ENCODE measurements at regions not wholly inside any gene's neighbourhood (a gene's known extent, or its start where the extent isn't known, plus 50 kb on each side); places are given as distances from the start of the nearest gene placed in this dataset.

- H3K4me1 ChIP-seq (ENCODE audit: insufficient read depth), result no peaks in the 10 kb centered on the region
- no peak overlapping the region for H3K9ac ChIP-seq
- DNase-seq, result no peak
- H2AFZ ChIP-seq, result no peak overlapping the region
- H3K9me3 ChIP-seq (ENCODE audit: low read depth), result no peaks in the 10 kb centered on the region
- in situ Hi-C loops (cut with MboI), result no loop called here
- no peaks in the 10 kb centered on the region for H3K27me3 ChIP-seq (replicated peaks; ENCODE audit: insufficient read depth)
- no peaks in the 10 kb centered on the region for H4K20me1 ChIP-seq (ENCODE audit: insufficient read depth)
- H3K27ac ChIP-seq, result no peak overlapping the region
- H3K36me3 ChIP-seq (ENCODE audit: low read depth), result no peaks in the 10 kb centered on the region
- 74 to 93% methylated on average over 1 of the region's 1 CpG for WGBS, 2 experiments (ENCODE audit: low coverage in 1 of 2, low lambda C conversion rate in 2 of 2, missing lambda C conversion rate in 2 of 2)
- no peaks in the 10 kb centered on the region for H3K9me2 ChIP-seq (ENCODE audit: insufficient read depth)
- no peaks in the 10 kb centered on the region for H3F3A ChIP-seq (ENCODE audit: insufficient read depth)
- no peak overlapping the region for H3K4me2 ChIP-seq (ENCODE audit: unreplicated experiment)
- H3K79me2 ChIP-seq (ENCODE audit: insufficient read depth), result no peaks in the 10 kb centered on the region
- TF ChIP-seq EZH2 (IDR thresholded peaks at IDR 0.05; ENCODE audit: insufficient read depth, poor library complexity, severe bottlenecking) (no peak), EZH2phosphoT487 (IDR thresholded peaks at IDR 0.05; ENCODE audit: insufficient read depth, low read depth) (no peak)
- H3K4me3 ChIP-seq, result no peak overlapping the region
Observed at GRCh38 chr1:118736322-118736721, 251.8 kb downstream of the TBX15 start.

DNA sequence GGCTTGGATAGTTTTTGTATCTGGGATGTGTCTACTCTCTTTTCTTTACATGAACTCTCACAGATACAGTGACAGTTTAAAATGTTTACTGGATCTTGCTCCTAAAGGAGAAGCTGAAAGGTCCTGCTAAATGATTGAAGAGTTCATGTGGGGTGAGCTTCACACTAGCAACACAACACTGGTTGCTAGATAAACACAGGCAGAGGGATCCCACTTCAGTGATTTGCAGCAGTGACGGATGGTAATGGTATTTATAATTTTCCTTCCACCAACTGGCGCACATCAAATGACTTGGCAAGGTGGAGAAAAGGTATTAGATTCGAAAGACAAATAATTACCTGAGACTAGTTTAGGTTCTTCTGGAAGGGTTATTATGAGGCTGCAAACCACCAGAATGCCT lies 270.2 kb downstream of the TBX15 start:
- 27 to 35% methylated on average over 3 of the region's 3 CpGs for WGBS, 2 experiments (ENCODE audit: low coverage in 1 of 2, low lambda C conversion rate in 2 of 2, missing lambda C conversion rate in 2 of 2)
- Histone ChIP-seq H3K4me3 (no peak overlapping the region), H3K36me3 (ENCODE audit: low read depth) (no peaks in the 10 kb centered on the region), H3K79me2 (ENCODE audit: insufficient read depth) (no peaks in the 10 kb centered on the region), H3K4me1 (ENCODE audit: insufficient read depth) (no peaks in the 10 kb centered on the region), H3K27ac (no peak overlapping the region), H3K4me2 (ENCODE audit: unreplicated experiment) (no peak overlapping the region), H3K27me3 (replicated peaks; ENCODE audit: insufficient read depth) (no peaks in the 10 kb centered on the region), H3K9ac (no peak overlapping the region), H3K9me2 (ENCODE audit: insufficient read depth) (no peaks in the 10 kb centered on the region), H4K20me1 (ENCODE audit: insufficient read depth) (no peaks in the 10 kb centered on the region), H2AFZ (no peak overlapping the region), H3F3A (ENCODE audit: insufficient read depth) (no peaks in the 10 kb centered on the region), H3K9me3 (ENCODE audit: low read depth) (no peaks in the 10 kb centered on the region)
- TF ChIP-seq EZH2 (IDR thresholded peaks at IDR 0.05; ENCODE audit: insufficient read depth, poor library complexity, severe bottlenecking) (no peak), EZH2phosphoT487 (IDR thresholded peaks at IDR 0.05; ENCODE audit: insufficient read depth, low read depth) (no peak)
- DNase-seq, result peak; percentile 9
- in situ Hi-C loops (cut with MboI), result no loop called here

DNA sequence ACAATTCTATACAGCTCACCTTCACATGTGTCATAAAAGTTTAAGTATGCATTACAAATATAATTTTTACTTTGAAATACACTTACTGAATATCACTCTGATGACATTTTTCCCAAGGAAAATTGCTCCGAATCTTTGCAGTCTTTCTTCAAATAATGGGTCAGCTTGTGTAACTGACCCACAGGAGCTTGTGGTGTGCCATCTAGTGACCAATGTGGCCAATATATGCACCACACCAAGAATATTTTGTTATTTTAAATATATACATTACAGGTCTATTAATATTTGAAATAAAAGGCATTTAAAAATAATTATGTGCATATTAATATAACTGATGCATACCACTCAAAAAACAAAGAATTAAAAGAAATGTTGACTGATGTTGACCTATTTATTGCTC lies 271.4 kb downstream of the TBX15 start:
- no peak overlapping the region for H3K9ac ChIP-seq
- H3K4me1 ChIP-seq (ENCODE audit: insufficient read depth), result no peaks in the 10 kb centered on the region
- H3K4me3 ChIP-seq, result no peak overlapping the region
- H2AFZ ChIP-seq, result no peak overlapping the region
- H3K9me2 ChIP-seq (ENCODE audit: insufficient read depth), result no peaks in the 10 kb centered on the region
- H3K27ac ChIP-seq, result no peak overlapping the region
- no peaks in the 10 kb centered on the region for H3K36me3 ChIP-seq (ENCODE audit: low read depth)
- in situ Hi-C loops (cut with MboI), result no loop called here
- no peaks in the 10 kb centered on the region for H3K9me3 ChIP-seq (ENCODE audit: low read depth)
- no peaks in the 10 kb centered on the region for H3K79me2 ChIP-seq (ENCODE audit: insufficient read depth)
- H3K27me3 ChIP-seq (replicated peaks; ENCODE audit: insufficient read depth), result no peaks in the 10 kb centered on the region
- 95 to 98% methylated on average over 1 of the region's 1 CpG for WGBS, 2 experiments (ENCODE audit: low coverage in 1 of 2, low lambda C conversion rate in 2 of 2, missing lambda C conversion rate in 2 of 2)
- peak; percentile 21 for DNase-seq
- H4K20me1 ChIP-seq (ENCODE audit: insufficient read depth), result no peaks in the 10 kb centered on the region
- H3K4me2 ChIP-seq (ENCODE audit: unreplicated experiment), result no peak overlapping the region
- TF ChIP-seq EZH2 (IDR thresholded peaks at IDR 0.05; ENCODE audit: insufficient read depth, poor library complexity, severe bottlenecking) (no peak), EZH2phosphoT487 (IDR thresholded peaks at IDR 0.05; ENCODE audit: insufficient read depth, low read depth) (no peak)
- H3F3A ChIP-seq (ENCODE audit: insufficient read depth), result no peaks in the 10 kb centered on the region

DNA sequence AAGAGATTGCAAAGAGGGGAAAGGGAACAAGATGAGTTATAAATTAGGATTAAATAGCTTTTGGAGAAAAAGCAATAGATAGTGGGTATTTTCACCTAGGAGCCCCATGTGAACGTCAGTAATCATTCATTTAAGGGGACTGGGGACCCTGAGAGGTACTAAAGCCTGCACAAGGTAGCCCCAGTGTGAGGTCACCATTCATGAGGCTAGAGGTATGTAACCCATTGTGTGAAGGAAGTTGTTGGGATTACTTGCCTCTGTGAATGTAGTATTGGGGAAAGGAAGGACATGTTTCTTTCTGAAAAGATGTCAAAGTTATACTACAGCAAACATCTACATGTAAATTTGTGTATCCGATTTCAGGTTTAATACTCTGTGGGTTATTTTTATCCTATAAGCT lies 276.8 kb downstream of the TBX15 start:
- H3K27me3 ChIP-seq (replicated peaks; ENCODE audit: insufficient read depth), result no peaks in the 10 kb centered on the region; the same call in 1 of the 2 replicates
- no peak overlapping the region for H3K4me2 ChIP-seq (ENCODE audit: unreplicated experiment)
- H2AFZ ChIP-seq, result no peak overlapping the region
- H3K36me3 ChIP-seq (ENCODE audit: low read depth), result no peaks in the 10 kb centered on the region
- H3K4me1 ChIP-seq (ENCODE audit: insufficient read depth), result no peaks in the 10 kb centered on the region
- no peak for DNase-seq
- in situ Hi-C loops (cut with MboI), result no loop called here
- TF ChIP-seq EZH2phosphoT487 (IDR thresholded peaks at IDR 0.05; ENCODE audit: insufficient read depth, low read depth) (no peak), EZH2 (IDR thresholded peaks at IDR 0.05; ENCODE audit: insufficient read depth, poor library complexity, severe bottlenecking) (no peak)
- no peaks in the 10 kb centered on the region for H3K9me2 ChIP-seq (ENCODE audit: insufficient read depth)
- no peak overlapping the region for H3K27ac ChIP-seq
- no peaks in the 10 kb centered on the region for H3F3A ChIP-seq (ENCODE audit: insufficient read depth)
- H3K9ac ChIP-seq, result no peak overlapping the region
- H3K9me3 ChIP-seq (ENCODE audit: low read depth), result no peaks in the 10 kb centered on the region
- H4K20me1 ChIP-seq (ENCODE audit: insufficient read depth), result no peaks in the 10 kb centered on the region
- H3K79me2 ChIP-seq (ENCODE audit: insufficient read depth), result no peaks in the 10 kb centered on the region
- H3K4me3 ChIP-seq, result no peak overlapping the region
- WGBS, 2 experiments (ENCODE audit: low coverage in 1 of 2, low lambda C conversion rate in 2 of 2, missing lambda C conversion rate in 2 of 2), result 61 to 75% methylated on average over 2 of the region's 2 CpGs

GRCh38 chr1:118698911-118699310 lies 289.2 kb downstream of the TBX15 start:
- H3K9me2 ChIP-seq (ENCODE audit: insufficient read depth), result no peaks in the 10 kb centered on the region
- whole genome bisulfite sequencing, 2 experiments (ENCODE audit: low coverage in 1 of 2, low lambda C conversion rate in 2 of 2, missing lambda C conversion rate in 2 of 2), result 11% methylated on average over 2 of the region's 2 CpGs
- no peaks in the 10 kb centered on the region for H3K9me3 ChIP-seq (ENCODE audit: low read depth)
- no peak overlapping the region for H3K9ac ChIP-seq
- no peaks in the 10 kb centered on the region for H3K79me2 ChIP-seq (ENCODE audit: insufficient read depth)
- no peak overlapping the region for H3K27ac ChIP-seq
- 0 out of 2 replicates have a peak, but pooled peaks cover 12% of the 10 kb centered on the region for H3K27me3 ChIP-seq (replicated peaks; ENCODE audit: insufficient read depth)
- H3K4me3 ChIP-seq, result no peak overlapping the region
- no peak overlapping the region for H3K4me2 ChIP-seq (ENCODE audit: unreplicated experiment)
- H3K36me3 ChIP-seq (ENCODE audit: low read depth), result no peaks in the 10 kb centered on the region
- TF ChIP-seq EZH2phosphoT487 (IDR thresholded peaks at IDR 0.05; ENCODE audit: insufficient read depth, low read depth) (no peak), EZH2 (IDR thresholded peaks at IDR 0.05; ENCODE audit: insufficient read depth, poor library complexity, severe bottlenecking) (no peak)
- no peaks in the 10 kb centered on the region for H3K4me1 ChIP-seq (ENCODE audit: insufficient read depth)
- H2AFZ ChIP-seq, result no peak overlapping the region
- DNase-seq, result no peak
- H3F3A ChIP-seq (ENCODE audit: insufficient read depth), result no peaks in the 10 kb centered on the region
- H4K20me1 ChIP-seq (ENCODE audit: insufficient read depth), result no peaks in the 10 kb centered on the region
- in situ Hi-C loops (cut with MboI), result no loop called here

Data from GM23248 (cell line).